GM13976 (cell line): ENCODE measurements at regions not wholly inside any gene's neighbourhood (a gene's known extent, or its start where the extent isn't known, plus 50 kb on each side); places are given as distances from the start of the nearest gene placed in this dataset.

Experiments used
- DNase-seq: peaks from one replicate; pipeline ENCODE4 v3.0.0; 2012; ENCODE audit warnings: low spot score
- in situ Hi-C: fragments of 300-500 bp; cut with MboI; formaldehyde crosslinking; loops from one replicate; pipeline ENCODE4 v1.12.0; 2022; ENCODE audit warnings: low sequenced_read_pairs, mixed read lengths, inconsistent platforms; ENCODE audit not compliant: unreplicated experiment
- TF ChIP-seq, protein P1 (sequence below): IDR thresholded peaks from 2 replicates; pipeline ENCODE4 v1.5.1; 2012; ENCODE audit warnings: borderline replicate concordance, mild to moderate bottlenecking; ENCODE audit not compliant: insufficient read depth; ENCODE audit errors: extremely low read depth, missing control alignments, control extremely low read depth

- in situ Hi-C loops, result no loop called here
- TF ChIP-seq, protein P1, sequence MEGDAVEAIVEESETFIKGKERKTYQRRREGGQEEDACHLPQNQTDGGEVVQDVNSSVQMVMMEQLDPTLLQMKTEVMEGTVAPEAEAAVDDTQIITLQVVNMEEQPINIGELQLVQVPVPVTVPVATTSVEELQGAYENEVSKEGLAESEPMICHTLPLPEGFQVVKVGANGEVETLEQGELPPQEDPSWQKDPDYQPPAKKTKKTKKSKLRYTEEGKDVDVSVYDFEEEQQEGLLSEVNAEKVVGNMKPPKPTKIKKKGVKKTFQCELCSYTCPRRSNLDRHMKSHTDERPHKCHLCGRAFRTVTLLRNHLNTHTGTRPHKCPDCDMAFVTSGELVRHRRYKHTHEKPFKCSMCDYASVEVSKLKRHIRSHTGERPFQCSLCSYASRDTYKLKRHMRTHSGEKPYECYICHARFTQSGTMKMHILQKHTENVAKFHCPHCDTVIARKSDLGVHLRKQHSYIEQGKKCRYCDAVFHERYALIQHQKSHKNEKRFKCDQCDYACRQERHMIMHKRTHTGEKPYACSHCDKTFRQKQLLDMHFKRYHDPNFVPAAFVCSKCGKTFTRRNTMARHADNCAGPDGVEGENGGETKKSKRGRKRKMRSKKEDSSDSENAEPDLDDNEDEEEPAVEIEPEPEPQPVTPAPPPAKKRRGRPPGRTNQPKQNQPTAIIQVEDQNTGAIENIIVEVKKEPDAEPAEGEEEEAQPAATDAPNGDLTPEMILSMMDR, result no peak
- DNase-seq, result no peak
Measured at GRCh38 chr4:136881666-136882065, 650.6 kb downstream of the PCDH18 start.

DNA sequence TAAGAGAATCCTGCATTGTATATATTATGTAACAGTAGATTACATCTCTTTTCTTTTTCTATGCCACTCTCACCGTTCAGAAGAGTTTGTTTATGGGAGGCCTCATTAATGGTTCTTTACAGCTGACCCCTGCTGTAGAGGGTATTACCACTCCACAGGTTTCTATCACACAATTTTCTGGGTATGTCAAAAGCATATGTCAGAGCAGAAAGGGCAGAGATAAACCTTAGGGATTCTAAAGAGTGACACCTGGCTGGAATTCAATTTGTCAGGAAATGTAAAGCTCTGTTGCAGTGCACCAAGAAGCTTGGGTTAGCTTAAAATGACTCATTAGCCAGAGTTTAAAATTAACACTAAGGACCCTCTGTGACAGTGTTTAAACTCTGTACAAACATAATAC is 658.7 kb downstream of the PCDH18 start:
- DNase-seq, result no peak
- in situ Hi-C loops, result no loop called here
- TF ChIP-seq, protein P1, result no peak

DNA sequence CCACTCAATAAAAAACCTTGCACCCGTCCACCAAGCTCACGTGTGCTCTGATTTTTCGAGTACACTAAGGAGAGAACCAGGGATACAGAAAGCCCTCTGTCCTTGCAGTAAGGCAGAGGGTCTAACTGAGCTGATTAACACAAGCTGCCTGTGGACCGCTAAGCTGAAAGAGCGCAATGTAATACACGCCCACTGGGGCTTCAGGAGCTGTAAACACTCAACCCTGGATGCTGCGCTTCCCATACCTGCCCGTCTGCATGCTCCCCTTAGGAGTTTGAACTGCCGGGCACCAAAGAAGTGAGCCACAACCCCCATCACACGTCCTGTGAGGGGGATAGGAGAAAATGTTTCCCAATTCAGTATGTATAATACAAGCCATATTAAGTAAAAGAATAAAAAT is 664.8 kb downstream of the PCDH18 start:
- in situ Hi-C loops, result no loop called here
- DNase-seq, result no peak
- TF ChIP-seq, protein P1, result no peak

GRCh38 chr4:136865526-136865925 is 666.8 kb downstream of the PCDH18 start:
- no peak for DNase-seq
- in situ Hi-C loops, result no loop called here
- TF ChIP-seq, protein P1, result no peak

GRCh38 chr4:136864604-136865185 is 667.6 kb downstream of the PCDH18 start:
- TF ChIP-seq, protein P1, result peak; percentile 70
- peak; percentile 29 for DNase-seq
- in situ Hi-C loops, result no loop called here

DNA sequence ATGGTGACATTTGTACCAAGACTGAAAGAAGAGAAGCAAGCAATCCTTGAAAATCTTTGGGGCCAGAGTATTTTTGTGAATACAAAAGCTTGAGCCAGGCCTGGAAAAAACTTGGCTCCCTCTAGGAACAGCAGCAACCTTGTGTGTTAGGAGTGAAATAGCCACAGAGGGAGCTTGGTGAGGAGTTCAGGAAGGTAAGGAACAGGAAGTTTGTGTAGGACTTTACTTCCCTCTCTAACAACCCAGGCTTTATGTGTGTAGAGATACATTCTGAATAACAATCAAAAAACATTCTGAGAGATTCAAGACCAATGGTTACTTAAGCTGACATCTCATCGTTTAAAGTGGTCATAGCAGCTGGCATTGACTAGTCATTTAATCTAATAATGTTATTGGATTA is 668.5 kb downstream of the PCDH18 start:
- no peak for DNase-seq
- in situ Hi-C loops, result no loop called here

More for the DNA sequence above, 668.5 kb downstream of the PCDH18 start:
- TF ChIP-seq, protein P1, result no peak
